SH-SY5Y (cell line): ENCODE measurements at regions not wholly inside any gene's neighbourhood (a gene's known extent, or its start where the extent isn't known, plus 50 kb on each side); places are given as distances from the start of the nearest gene placed in this dataset.

ENCODE experiments used
- GATA2 ChIP-seq: IDR thresholded peaks from 2 replicates; pipeline ENCODE4 v1.6.1; 2011; ENCODE audit warnings: mild to moderate bottlenecking, low read depth, low read length
- GATA3 ChIP-seq: IDR thresholded peaks from 2 replicates; pipeline ENCODE4 v1.6.1; 2011; ENCODE audit warnings: low read depth, mild to moderate bottlenecking, low read length, moderate library complexity

- TF ChIP-seq GATA2 (no peak), GATA3 (no peak)
These were observed 502.3 kb downstream of the TBC1D4 start for GRCh38 chr13:74979703-74980102.

GRCh38 chr13:74978591-74978990 lies 503.4 kb downstream of the TBC1D4 start:
- TF ChIP-seq GATA2: no peak
- no peak for TF ChIP-seq GATA3

GRCh38 chr13:74977498-74977897 lies 504.5 kb downstream of the TBC1D4 start:
- TF ChIP-seq GATA2: no peak
- no peak for TF ChIP-seq GATA3

- no peak for TF ChIP-seq GATA3
- TF ChIP-seq GATA2: no peak
These were observed 506.9 kb downstream of the TBC1D4 start for GRCh38 chr13:74975111-74975510.

GRCh38 chr13:74973935-74974879 lies 507.8 kb downstream of the TBC1D4 start:
- TF ChIP-seq GATA2 (no peak), GATA3 (no peak)

- TF ChIP-seq GATA2 (no peak), GATA3 (no peak)
These were observed 512.5 kb downstream of the TBC1D4 start for GRCh38 chr13:74969419-74969818.

- TF ChIP-seq GATA2 (no peak), GATA3 (no peak)
These were observed 515.0 kb downstream of the TBC1D4 start for GRCh38 chr13:74966814-74967424.

GRCh38 chr13:74966275-74966674 lies 515.7 kb downstream of the TBC1D4 start:
- TF ChIP-seq GATA3 (no peak), GATA2 (no peak)

- TF ChIP-seq GATA3 (no peak), GATA2 (no peak)
These were observed 536.3 kb downstream of the TBC1D4 start for GRCh38 chr13:74945637-74946036.

GRCh38 chr13:74931698-74932433 lies 550.1 kb downstream of the TBC1D4 start:
- TF ChIP-seq GATA2 (no peak), GATA3 (no peak)

- TF ChIP-seq GATA3 (no peak), GATA2 (no peak)
These were observed 551.4 kb downstream of the TBC1D4 start for GRCh38 chr13:74930402-74931165.

- TF ChIP-seq GATA2 (no peak), GATA3 (no peak)
These were observed 552.5 kb downstream of the TBC1D4 start for GRCh38 chr13:74929436-74929835.

GRCh38 chr13:74927823-74928222 lies 554.1 kb downstream of the TBC1D4 start:
- TF ChIP-seq GATA2: no peak
- TF ChIP-seq GATA3: no peak

- no peak for TF ChIP-seq GATA3
- TF ChIP-seq GATA2: no peak
These were observed 559.0 kb downstream of the TBC1D4 start for GRCh38 chr13:74922963-74923362.

GRCh38 chr13:74921326-74921725 lies 560.6 kb downstream of the TBC1D4 start:
- TF ChIP-seq GATA2 (no peak), GATA3 (no peak)
